ENCODE measurements at regions not wholly inside any gene's neighbourhood (a gene's known extent, or its start where the extent isn't known, plus 50 kb on each side); places are given as distances from the start of the nearest gene placed in this dataset.

- no peak for DNase-seq (ENCODE audit: low read depth, low spot score)
- no peak overlapping the region for H3K27ac ChIP-seq
Observed at GRCh38 chr17:63314761-63315160, 131.3 kb downstream of the CYB561 start.

GRCh38 chr17:63316100-63316499 is 130.0 kb downstream of the CYB561 start:
- H3K27ac ChIP-seq: no peak overlapping the region
- DNase-seq (ENCODE audit: low read depth, low spot score): no peak

- no peak for DNase-seq (ENCODE audit: low read depth, low spot score)
Observed at GRCh38 chr17:63317166-63317840, 128.8 kb downstream of the CYB561 start.

GRCh38 chr17:63325808-63326207 is 120.3 kb downstream of the CYB561 start:
- no peak overlapping the region for H3K27ac ChIP-seq
- DNase-seq (ENCODE audit: low read depth, low spot score): no peak

More at GRCh38 chr17:63317166-63317840, 128.8 kb downstream of the CYB561 start:
- H3K27ac ChIP-seq: no peak overlapping the region

GRCh38 chr17:63329876-63330275 is 116.2 kb downstream of the CYB561 start:
- H3K27ac ChIP-seq: no peak overlapping the region
- DNase-seq (ENCODE audit: low read depth, low spot score): no peak

- H3K27ac ChIP-seq: no peak overlapping the region
- DNase-seq (ENCODE audit: low read depth, low spot score): no peak
Observed at GRCh38 chr17:63331301-63332061, 114.6 kb downstream of the CYB561 start.

- DNase-seq (ENCODE audit: low read depth, low spot score): no peak
- no peak overlapping the region for H3K27ac ChIP-seq
Observed at GRCh38 chr17:63332286-63332685, 113.8 kb downstream of the CYB561 start.

- no peak for DNase-seq (ENCODE audit: low read depth, low spot score)
- no peak overlapping the region for H3K27ac ChIP-seq
Observed at GRCh38 chr17:63333869-63334268, 112.2 kb downstream of the CYB561 start.

- DNase-seq (ENCODE audit: low read depth, low spot score): no peak
- H3K27ac ChIP-seq: no peak overlapping the region
Observed at GRCh38 chr17:63335831-63336230, 110.3 kb downstream of the CYB561 start.

GRCh38 chr17:63337579-63337978 is 108.5 kb downstream of the CYB561 start:
- DNase-seq (ENCODE audit: low read depth, low spot score): no peak

GRCh38 chr17:63338272-63338671 is 107.8 kb downstream of the CYB561 start:
- no peak overlapping the region for H3K27ac ChIP-seq
- DNase-seq (ENCODE audit: low read depth, low spot score): no peak

More at GRCh38 chr17:63337579-63337978, 108.5 kb downstream of the CYB561 start:
- no peak overlapping the region for H3K27ac ChIP-seq

GRCh38 chr17:63341276-63341675 is 104.8 kb downstream of the CYB561 start:
- DNase-seq (ENCODE audit: low read depth, low spot score): no peak

GRCh38 chr17:63344383-63344782 is 101.7 kb downstream of the CYB561 start:
- no peak overlapping the region for H3K27ac ChIP-seq
- no peak for DNase-seq (ENCODE audit: low read depth, low spot score)

More at GRCh38 chr17:63341276-63341675, 104.8 kb downstream of the CYB561 start:
- H3K27ac ChIP-seq: no peak overlapping the region

GRCh38 chr17:63345611-63346010 is 100.5 kb downstream of the CYB561 start:
- DNase-seq (ENCODE audit: low read depth, low spot score): no peak
- no peak overlapping the region for H3K27ac ChIP-seq

- DNase-seq (ENCODE audit: low read depth, low spot score): no peak
- no peak overlapping the region for H3K27ac ChIP-seq
Observed at GRCh38 chr17:63347475-63347874, 98.6 kb downstream of the CYB561 start.

- H3K27ac ChIP-seq: no peak overlapping the region
- no peak for DNase-seq (ENCODE audit: low read depth, low spot score)
Observed at GRCh38 chr17:63349478-63350000, 96.6 kb downstream of the CYB561 start.

- DNase-seq (ENCODE audit: low read depth, low spot score): no peak
- H3K27ac ChIP-seq: no peak overlapping the region
Observed at GRCh38 chr17:63350364-63350763, 95.7 kb downstream of the CYB561 start.

- H3K27ac ChIP-seq: no peak overlapping the region
- DNase-seq (ENCODE audit: low read depth, low spot score): no peak
Observed at GRCh38 chr17:63354256-63354655, 91.8 kb downstream of the CYB561 start.

- peak; percentile 3 for DNase-seq (ENCODE audit: low read depth, low spot score)
- no peak overlapping the region for H3K27ac ChIP-seq
Observed at GRCh38 chr17:63356337-63356757, 89.8 kb downstream of the CYB561 start.

- H3K27ac ChIP-seq: peak overlapping the region; percentile 17
- peak; percentile 8 for DNase-seq (ENCODE audit: low read depth, low spot score)
Observed at GRCh38 chr17:63358111-63358839, 87.8 kb downstream of the CYB561 start.

GRCh38 chr17:63358956-63359355 is 87.2 kb downstream of the CYB561 start:
- DNase-seq (ENCODE audit: low read depth, low spot score): no peak
- H3K27ac ChIP-seq: no peak overlapping the region
